Daoy (cell line): ENCODE measurements at regions not wholly inside any gene's neighbourhood (a gene's known extent, or its start where the extent isn't known, plus 50 kb on each side); places are given as distances from the start of the nearest gene placed in this dataset.

Source experiments
- DNase-seq: peaks from one replicate; pipeline ENCODE4 v3.0.0-alpha.2; 2015; ENCODE audit warnings: low read depth

DNA sequence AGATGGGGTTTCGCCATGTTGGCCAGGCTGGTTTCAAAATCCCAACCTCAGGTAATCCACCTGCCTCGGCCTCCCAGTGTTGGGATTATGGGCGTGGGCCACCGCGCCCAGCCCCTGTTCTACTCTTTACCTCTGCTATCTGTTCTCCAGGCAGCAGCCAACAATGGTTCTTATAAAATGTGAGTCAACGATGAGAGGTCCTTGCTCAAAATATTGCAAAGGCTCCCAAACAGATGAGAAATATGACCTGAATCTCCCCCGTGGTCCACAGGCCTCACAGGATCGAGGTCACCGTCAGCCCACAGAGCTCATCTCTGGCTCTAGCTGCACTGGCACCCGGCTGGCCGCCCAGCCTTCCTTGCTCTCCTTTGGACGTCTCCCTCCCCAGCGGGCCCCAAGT lies 62.0 kb upstream of the EGFR start:
- no peak for DNase-seq

DNA sequence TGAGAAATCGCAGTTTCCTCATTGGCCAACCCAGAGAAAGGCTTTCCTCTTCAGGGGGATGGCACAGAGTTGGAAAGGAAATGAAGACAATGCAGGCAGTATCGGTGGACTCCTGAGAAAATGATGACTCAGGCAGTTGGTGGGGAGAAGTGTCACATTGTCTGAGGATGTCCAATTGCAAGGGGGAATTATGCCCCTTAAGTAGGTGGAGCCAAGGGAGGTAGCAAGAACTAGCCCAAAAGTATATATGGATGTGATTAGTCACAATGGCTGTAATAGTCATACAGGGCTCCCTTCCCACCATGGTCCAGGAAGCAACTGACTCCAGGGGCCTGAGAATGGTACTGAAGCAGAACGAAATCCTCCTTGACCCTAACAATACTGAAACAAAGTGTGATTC lies 58.3 kb upstream of the EGFR start:
- peak; percentile 77 for DNase-seq

DNA sequence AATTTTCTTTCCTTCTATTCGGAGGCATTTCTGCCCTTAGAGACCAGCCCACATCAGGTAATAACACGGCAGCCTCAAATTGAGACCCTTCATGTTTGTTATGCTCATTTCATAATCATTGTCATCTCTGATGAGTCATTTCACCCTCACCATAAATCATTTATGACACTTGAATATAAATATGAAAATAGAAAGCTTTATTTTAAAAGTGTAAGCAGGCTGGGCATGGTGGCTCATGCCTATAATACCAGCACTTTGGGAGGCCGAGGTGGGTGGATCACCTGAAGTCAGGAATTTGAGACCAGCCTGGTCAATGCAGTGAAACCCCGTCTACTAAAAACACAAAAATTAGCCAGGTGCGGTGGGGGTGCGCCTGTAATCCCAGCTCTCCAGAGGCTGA lies 57.4 kb upstream of the EGFR start:
- no peak for DNase-seq

DNA sequence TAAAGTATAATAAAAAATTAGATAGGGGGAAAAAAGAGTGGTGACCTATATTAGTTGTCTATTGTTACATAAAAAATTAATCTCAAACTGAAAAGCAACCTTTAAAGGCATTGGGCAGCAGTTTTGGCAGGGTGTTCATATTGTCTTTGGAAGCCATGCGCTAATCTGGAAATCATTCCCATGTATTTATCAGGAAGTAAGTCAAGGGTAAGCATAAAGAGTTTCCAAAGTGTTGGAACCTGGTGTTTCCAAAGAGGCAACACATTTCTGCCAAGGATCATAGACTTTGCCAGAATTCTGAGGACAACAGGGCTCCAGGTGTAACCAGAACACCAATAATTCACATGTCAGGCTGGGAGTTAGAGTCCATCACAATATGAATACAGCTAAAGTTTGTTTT lies 55.7 kb upstream of the EGFR start:
- no peak for DNase-seq

DNA sequence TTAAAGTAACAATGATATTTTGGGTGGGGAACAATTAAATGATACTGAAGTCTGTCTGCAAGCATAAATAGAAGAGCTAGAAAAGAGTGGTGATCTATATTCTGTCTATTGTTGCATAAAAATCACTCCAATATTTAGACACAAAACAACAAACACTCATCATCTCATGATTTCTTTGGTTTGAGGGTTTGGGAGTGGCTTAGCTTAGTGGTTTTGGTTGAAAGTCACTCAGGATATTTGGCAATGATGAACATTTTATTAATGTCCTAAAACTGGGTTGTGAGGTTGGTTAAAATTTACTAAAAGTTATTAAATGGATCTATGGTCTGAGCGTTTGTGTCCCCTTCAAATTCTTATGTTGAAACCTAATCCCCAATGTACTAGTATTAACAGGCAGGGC lies 54.7 kb upstream of the EGFR start:
- no peak for DNase-seq

DNA sequence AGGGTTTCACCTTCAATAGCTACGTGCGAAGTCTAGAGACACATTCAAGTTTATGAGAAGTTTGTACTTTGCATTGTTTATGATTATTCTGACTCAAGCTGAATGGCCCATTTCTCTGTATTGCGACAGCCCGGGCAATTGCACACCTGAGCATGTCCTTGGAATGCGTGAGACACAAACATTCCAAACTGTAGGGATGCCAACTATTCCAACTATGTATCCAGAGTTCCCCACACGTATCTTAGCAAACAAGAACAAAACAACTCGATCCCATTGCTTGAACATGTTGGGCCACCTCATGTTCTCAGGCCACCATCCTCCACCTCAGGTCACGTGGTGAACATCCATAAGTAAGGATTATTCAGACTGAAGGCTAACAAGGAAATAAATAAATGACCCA lies 51.4 kb upstream of the EGFR start:
- no peak for DNase-seq

DNA sequence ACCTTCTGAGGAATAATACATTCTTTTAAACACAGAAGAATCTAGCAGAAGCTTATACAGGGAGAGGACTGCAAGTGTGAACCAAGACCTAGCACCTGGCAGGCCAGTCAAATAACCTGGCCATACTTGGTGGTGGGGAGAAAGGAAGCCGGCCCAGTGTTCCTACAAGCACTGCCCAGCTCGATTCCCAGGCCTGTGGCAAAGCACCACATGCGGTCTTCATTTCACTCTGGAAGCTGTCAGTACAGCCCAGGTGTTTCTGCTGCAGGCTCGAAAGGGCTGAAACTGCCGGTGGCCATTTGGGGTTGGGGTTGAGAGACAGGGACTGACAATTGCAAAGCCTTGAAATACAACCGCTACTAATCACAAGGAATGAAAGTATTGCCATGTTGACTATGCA lies 50.8 kb upstream of the EGFR start:
- no peak for DNase-seq
